Gastroesophageal sphincter (tissue), 3 donors: ENCODE measurements at regions not wholly inside any gene's neighbourhood (a gene's known extent, or its start where the extent isn't known, plus 50 kb on each side); places are given as distances from the start of the nearest gene placed in this dataset.

Source experiments
- EP300 ChIP-seq: sonication (generic); formaldehyde crosslinking; IDR thresholded peaks from one replicate; pipeline ENCODE4 v1.6.1; 2017; ENCODE audit warnings: antibody characterized with exemption, mild to moderate bottlenecking
- POLR2A ChIP-seq, 2 donors: fragments of 450-650 bp; IDR thresholded peaks; one replicate each; pipeline ENCODE4 v1.6.1; 2017; ENCODE audit warnings: antibody characterized with exemption in 2 of 2, mild to moderate bottlenecking in 2 of 2, moderate library complexity in 1 of 2
- POLR2AphosphoS5 ChIP-seq: sonication (generic); formaldehyde crosslinking; IDR thresholded peaks from one replicate; pipeline ENCODE4 v1.6.1; 2017; ENCODE audit warnings: antibody characterized with exemption
- TF ChIP-seq, protein P1 (sequence below), 4 experiments: fragments of 200-600 bp in 2 of 4; fragments of 450-650 bp in 2 of 4; sonication (generic) in 1 of 4; IDR thresholded peaks; one replicate each; pipeline ENCODE4 v1.5.1; 2017 to 2019; ENCODE audit warnings: antibody characterized with exemption in 4 of 4, mild to moderate bottlenecking in 2 of 4, moderate library complexity in 2 of 4

GRCh38 chr7:115474137-115474536 is 552.2 kb downstream of the MDFIC start:
- TF ChIP-seq, protein P1, sequence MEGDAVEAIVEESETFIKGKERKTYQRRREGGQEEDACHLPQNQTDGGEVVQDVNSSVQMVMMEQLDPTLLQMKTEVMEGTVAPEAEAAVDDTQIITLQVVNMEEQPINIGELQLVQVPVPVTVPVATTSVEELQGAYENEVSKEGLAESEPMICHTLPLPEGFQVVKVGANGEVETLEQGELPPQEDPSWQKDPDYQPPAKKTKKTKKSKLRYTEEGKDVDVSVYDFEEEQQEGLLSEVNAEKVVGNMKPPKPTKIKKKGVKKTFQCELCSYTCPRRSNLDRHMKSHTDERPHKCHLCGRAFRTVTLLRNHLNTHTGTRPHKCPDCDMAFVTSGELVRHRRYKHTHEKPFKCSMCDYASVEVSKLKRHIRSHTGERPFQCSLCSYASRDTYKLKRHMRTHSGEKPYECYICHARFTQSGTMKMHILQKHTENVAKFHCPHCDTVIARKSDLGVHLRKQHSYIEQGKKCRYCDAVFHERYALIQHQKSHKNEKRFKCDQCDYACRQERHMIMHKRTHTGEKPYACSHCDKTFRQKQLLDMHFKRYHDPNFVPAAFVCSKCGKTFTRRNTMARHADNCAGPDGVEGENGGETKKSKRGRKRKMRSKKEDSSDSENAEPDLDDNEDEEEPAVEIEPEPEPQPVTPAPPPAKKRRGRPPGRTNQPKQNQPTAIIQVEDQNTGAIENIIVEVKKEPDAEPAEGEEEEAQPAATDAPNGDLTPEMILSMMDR (IDR thresholded peaks at IDR 0.05), result no peak
- TF ChIP-seq POLR2A (IDR thresholded peaks at IDR 0.05) (no peak), EP300 (no peak), POLR2AphosphoS5 (no peak)
